SK-N-DZ (cell line): ENCODE measurements at regions not wholly inside any gene's neighbourhood (a gene's known extent, or its start where the extent isn't known, plus 50 kb on each side); places are given as distances from the start of the nearest gene placed in this dataset.
A peak's percentile ranks its signal among the peaks of the same experiment; 100 is the strongest.

Experiments used
- DNase-seq: peaks from one replicate; pipeline ENCODE4 v3.0.0-alpha.2; 2015; ENCODE audit warnings: low spot score

DNA sequence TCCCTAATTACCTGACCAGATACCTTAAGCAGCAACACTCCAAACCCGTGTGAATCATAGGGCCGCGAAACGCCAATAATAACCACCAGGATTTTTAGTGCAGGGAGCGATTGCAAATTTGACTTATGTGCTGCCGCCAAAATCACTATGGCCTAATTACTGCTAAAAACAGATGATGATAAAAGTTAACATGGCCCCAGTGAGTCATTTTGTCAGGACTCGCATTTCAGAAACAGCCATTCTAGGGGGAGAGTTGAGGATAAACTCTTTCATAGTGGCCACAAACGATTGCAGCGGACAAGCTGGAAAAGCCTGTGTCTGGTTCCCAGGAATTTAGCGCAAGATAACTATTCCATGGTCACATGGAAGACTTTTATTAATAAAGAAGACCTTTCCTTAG lies 103.4 kb downstream of the HLX start:
- no peak for DNase-seq

DNA sequence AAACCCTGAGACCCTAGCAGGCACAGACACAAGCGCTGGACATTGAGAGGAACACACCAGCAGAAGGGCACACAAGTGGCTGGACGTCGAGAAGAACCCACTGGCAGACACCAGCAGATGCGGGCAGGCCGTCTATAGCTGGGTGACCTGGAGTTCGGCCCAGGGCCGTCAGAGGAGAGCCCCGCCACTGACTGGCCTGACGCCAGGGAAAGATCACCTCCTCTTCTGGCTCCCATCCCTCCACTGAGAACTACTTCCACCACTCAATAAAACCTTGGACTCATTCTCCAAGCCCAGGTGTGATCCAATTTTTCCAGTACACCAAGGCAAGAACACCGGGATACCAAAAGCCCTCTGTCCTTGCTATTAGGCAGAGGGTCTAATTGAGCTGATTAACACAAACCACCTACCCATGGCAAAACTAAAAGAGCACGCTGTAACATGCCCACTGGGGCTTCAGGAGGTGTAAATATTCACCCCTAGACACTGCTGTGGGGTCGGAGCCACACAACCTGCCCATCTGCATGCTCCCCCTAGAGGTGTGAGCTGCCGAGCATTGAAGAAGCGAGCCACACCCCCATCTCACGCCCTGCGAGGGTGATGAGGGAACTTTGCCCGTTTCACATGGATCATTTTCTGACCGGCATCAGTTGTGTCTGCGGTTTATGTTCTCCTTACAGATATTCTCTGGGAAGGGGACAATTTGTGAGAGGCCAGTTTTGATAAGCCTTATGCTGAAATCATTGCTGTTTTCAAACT lies 104.8 kb downstream of the HLX start:
- no peak for DNase-seq

DNA sequence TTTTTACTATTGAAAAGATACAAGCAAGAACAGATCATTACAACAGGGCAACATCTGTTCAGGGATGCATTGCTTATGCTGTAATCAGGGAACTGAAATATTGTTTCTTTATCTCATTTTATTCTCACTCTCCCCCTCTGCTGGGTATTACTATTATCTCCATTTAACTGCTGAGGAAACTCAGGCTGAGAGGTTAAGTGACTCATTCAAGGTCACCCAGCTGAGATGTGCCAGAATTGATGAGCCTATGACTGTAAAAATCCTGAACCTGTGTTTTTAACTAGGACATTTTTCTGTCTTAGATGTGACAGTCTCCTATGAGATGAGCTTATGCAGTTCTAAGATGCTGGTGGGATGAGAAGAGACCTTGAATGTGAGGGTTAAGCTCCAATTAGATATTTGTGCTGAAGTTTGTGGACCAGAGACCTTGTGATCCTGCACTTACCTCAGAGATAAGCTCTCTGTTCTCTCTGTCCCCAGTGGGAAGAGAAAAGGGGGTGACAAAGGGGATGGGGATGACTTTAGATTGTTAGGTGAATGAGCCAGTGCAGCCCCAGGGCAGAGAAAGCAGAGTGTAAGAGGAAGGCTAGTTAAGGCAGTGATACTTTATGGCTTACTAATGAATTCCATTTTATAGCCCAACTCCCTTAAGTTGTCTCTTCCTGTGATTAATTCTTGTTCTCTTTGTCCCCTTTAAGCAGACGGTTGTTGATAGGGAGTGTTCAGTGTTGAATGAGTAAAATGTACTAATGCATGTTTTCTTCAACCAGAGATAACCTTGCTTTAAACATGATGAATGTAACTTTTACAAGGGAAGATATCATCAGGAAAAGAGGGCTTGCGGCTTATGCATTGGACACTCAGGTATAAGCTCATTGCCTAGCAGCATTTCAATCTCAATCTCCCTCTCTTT lies 111.4 kb downstream of the HLX start:
- peak; percentile 10 for DNase-seq

DNA sequence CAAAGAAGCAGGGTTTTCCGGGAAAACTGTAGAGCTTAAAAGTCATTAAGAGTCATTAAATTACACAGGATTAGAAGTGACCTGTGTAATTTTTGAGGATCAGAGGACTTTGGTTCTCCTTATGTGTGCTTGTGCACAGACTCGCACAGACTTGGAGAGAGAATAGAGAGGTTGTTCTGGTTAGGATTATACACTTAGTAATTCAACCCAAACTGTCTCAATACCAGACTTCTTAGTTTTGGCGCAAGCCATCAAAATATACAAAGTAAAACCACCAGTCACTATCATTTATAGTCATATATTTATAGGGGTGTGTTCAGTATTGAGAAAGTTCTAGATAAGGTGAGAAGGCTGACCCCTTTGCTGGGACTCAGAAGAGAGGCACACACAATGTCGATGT lies 112.3 kb downstream of the HLX start:
- DNase-seq: no peak

DNA sequence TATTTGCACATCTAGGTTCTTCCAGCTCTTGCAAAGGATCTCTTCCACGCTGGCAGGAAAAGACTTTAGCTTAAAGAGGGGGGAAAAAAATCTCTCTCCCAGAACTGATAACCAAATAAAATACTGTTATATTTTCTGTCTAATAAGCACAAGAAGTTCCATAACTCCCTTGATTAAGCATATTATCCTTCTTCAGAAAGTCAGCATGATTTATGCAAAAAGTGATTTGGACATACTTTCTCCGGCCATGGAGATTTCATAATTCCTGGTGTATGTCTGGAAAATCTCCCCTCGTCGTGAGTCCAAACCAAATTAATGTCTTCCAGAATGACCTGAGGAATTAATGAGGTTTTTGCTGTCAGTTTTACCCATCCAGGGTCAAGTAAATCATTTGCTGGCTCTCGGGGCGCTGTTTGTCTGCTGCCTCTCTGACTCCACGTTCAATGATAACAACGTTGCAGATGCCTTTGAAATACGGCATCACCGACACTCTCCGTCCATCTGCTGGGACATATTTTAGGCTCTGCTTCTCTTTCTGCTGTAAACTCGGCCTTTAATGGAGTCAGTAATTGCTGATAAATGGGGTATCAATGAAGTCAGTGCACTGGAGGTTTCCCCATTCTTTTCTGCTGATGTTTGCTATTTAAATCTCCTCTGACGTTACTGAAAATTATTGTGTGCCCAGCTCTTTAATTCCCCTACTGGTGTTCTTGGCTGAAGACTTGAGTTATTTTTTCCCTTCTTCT lies 112.9 kb downstream of the HLX start:
- DNase-seq: peak; percentile 44

DNA sequence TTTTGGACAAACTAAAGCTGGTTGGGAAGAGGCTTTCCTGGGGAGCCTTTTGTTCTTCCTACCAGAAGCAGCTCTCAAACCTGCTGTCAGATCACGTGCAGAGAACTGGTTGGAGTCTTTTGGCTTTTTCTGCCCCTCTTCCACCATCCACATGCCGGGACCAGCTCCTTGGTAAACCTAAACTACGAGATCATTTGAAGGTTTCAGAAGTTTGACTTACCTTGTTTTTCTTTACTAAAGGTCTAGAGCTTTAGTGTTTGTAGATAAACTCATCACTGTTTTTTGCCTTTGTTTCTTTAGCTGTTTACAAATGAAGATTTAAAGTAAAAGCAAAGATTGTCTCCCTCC lies 113.4 kb downstream of the HLX start:
- no peak for DNase-seq

DNA sequence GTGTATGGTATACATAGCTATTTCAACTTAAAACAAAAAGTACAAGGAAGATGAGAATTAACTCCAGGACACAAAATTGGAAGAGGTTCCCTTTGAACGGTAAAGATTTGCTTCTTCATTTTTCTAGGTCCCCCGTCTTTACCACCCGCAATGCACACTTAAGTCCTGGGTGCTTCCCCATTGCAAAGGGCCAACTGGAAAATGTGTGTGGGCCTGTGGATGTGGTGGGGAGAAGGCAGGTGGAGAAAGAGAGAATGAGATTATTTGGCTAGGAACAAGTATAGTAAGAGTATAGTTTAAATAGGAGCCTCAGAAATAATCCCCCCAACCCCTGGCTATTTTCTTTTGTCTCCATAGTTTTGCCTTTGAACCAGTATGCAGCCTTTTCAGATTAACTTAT lies 115.4 kb downstream of the HLX start:
- no peak for DNase-seq

DNA sequence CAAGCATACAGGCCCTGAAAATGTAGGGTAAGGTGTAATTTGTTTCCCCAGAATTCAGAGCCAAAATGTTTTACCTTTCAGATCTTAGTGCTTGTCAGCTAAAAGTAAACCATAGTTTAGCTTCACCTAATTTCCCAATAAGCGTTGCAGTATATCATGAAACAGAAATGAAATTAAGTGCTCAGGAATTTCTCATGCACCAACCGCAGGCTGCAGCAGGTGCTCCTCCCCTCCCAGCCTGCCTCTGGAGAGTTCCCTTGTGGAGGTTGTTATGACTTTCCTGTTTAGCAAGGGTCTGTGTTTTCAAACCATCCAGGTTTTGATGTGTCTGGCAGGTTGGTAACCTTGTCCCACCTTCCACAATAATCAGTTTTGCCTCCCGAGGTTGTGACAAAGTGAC lies 118.5 kb downstream of the HLX start:
- no peak for DNase-seq

DNA sequence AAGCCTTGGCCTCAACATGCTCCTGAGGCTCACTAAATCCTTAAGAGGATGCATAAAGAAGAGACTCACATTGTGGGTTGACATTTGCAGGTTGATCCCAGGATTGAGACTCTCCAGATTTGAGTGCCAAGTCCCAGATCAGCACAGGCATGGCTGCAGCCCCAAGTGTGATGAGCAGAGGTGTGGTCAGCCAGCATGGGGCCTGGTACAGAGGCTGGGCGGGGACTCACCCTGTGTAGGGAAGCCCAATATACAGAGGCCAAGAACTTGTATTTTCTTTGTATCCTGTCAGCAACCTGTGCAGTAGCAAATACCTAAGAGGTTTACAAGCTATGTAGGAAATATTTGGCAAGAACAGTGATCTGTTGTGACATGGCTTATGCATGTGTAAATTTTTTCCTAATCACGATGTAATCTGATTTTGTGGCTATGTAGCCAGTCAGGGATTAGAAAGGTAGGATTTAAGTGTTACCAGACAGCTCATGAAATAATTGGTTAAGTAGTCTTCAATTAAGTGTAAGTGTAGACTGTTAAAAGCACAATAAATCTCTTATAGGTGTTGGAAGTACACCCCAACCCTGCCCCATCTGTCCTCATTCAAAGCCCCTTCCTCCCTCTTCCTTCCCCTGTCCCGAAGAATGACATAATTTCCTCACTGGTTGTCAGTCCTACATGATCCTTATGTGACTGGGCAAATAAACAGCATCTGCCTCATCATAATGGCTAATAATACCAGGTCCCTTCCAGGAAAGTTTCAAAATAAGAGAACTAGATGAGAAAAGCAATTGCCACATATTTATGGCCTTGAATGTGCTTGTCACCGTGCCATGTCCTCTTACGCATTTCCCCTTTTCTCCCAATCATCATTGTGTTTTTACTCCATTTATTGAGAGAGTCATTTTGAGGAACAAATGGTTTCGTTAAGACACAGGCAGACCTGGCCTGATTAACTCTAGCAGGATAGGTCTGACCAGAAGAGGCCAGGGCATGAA lies 120.9 kb downstream of the HLX start:
- DNase-seq: no peak

DNA sequence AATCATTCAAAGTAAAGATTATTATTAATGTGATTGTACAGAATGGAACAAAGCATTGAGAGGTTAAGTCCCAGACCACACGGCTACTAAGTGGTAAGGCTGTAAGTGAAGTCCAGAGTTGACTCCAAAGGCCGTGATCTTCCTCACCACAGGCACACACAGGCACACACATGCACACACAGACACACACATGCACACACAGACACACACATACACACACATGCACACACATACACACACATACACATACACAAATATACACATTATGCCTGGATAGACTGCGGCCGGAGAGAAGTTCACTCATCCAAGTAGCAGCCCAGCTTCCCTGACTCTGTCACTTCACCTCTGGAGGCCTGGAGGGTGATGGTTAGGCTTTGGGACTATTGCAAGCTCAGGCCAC lies 121.9 kb downstream of the HLX start:
- DNase-seq: no peak

DNA sequence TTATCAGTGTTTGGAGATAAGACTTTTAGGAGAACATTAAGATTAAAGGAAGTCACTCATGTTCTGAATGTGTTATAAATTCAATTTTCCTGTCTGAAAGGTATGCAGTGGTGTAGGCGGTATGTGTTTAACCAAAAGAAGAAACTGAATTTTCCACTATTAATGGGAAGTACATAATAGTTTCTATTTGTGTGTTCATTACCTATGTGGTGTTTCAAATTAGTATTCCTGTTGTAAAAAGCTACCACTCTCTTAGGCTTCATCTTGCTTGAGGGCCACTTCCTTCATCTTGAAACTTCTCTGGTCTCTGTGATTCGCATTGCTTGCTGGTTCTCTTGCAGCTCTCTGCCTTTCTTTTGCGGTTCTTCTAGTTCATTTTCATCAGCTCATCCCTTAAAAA lies 123.4 kb downstream of the HLX start:
- DNase-seq: no peak

DNA sequence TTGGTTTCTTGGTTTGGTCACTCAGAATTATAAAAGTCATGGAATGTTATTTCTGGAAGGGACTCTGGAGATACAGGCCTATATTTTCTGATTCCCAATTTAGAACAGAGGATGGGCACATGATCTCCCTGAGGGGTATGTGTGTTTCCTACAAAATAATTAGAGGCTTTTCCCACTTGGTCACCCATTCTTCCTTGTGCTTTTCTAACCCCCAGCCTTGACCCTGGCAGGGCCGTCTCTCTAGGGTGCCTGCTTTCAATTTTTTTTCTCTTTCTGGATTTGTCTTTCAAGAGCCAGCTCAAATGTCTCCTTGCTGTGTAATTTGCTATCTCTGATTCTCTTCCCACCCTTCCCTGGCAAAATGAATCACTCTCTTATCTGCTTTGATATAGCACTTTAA lies 131.9 kb downstream of the HLX start:
- DNase-seq: no peak

DNA sequence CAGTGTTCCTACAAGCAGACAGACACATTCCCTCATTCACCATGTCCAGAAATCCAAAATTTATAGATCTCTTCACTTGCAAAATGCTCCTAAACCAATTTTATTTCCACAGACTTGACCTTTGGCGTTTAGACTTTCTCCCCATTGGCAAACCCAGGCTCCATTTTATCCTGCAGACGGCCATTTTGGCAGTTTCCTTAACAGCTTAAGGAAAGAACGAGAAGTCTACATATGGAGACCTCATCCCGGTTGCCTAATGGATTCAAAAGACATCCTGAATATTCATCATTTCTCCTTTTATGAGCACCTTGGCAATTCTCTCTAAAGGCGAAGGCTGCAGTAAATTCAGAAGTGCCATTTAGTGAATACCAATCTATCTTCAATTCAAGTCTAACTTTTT lies 132.9 kb downstream of the HLX start:
- DNase-seq: peak; percentile 16

DNA sequence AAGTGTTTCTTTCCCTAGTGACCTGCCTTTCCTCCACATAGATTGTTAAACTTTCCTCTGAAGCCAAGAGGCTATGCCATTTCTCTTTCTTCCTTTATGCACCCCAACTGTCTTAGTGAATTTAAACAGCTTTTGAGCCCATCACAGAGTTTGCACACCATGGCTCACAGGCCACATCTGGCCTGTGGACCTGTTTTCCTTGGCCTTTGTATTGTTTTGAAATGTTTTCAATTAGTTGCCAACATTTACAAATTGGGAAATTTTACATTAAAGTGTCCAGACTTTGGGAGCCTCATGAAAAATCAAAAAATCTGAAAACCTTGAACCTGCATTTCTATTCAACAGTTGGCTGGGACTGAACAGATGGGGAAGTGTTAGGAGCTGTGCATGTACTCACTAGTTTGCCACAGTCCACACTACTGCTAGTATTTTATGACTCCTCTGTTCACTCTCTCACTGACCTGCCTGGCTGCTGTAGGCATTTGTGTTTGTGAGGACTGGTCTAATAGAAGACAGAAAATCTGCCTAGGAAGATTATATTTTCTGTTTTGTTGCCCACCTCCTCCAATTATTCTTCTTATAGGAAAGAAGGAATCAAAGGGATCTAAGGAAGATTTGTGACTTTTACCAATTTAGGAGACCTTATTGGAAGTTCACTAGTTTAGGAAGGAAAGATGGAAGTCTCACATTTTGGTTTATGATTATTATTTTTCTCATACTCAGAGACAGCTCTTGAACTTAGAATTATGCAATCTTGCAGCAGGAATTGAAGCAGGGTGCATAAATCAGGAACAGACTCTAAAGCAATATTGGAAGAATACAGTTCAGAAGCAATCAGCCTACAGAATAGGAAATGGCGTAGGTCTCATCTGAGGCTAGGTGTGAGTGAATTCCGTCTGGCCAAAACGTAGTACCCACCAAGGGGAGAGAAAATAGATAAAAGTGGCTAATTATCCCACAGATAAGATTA lies 134.7 kb downstream of the HLX start:
- DNase-seq: no peak

DNA sequence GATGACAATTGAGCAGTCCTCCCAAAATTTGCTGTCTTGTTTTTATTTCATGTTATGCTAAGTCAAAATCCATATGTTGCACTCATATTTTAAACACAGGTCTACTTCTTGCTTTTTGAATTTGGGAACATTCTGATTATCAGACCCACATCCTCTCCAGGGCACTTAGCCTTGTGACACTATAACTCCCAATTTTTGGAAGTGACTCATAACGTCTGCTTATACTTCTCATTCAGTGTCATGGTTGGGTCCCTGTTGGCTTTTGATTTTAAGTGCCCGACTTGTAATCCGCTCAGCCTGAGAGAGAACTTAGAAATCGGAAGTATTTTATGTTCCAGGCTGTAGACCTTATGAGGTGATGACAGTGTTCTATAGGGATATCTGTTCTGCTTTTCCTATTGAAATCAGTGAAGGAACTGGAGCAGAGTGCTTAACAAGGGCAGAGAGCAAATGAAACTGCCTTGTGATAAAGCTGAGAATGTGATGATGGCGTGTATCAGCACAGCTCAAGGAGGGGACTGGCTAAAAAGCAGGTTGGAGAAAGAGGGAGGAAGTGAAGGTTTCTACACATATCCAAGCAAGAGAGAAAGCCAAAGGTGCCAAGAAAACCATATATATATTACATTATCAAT lies 136.0 kb downstream of the HLX start:
- no peak for DNase-seq

DNA sequence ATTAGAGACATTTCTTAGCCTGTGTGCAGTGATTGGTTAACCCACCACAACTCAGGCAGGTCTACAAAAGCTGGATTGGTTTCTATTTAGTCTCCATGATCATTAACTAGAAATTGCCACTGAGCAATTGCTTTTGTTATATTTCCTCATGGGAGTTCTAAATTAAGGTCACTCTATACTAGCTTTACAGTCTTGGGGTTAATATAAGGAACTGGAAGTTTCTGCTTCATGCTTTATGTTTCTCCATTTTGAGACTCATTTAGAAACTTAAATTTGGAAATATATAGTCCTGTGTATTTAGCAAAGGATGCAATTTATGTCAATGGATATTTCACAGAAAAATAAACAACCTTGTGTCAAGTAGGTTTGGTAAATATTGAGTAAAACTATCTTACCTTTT lies 137.5 kb downstream of the HLX start:
- no peak for DNase-seq

DNA sequence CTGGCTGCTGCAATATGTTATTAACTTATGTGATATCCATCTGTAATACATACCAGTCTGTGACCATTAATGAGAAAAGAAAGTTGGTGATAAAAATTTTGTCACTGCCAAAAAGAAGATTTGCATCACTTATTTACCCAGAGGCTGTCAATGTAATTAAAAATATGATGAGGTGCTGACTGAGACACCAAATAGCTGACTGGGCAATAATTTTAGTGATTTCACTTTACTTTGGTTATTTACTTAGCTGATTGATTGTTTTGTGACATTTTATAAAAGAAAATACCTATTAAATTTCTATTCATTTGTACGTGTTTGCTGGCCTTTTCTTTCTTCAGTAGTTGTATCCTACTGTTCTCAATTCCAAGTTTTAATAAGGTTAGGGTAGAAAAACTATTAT lies 139.2 kb downstream of the HLX start:
- DNase-seq: no peak

DNA sequence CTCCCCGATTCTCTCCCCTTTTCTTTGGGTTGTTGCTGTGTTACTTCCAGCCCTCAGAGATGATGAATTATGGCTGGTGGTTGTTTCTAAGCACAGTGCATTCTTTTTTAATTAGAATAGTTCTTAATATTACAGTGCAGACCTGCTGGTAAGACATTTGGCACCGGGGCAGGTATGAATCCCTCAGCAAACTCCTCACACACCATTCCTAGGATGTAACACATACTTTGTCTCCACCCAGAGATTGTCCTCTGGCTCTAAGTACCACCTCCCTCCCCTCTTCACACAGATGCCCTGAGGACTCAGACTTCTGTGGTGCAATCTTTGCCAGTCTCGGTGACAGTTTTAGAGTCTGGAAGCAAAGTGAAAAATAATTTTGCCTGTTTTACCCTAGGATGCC lies 143.1 kb downstream of the HLX start:
- DNase-seq: no peak

DNA sequence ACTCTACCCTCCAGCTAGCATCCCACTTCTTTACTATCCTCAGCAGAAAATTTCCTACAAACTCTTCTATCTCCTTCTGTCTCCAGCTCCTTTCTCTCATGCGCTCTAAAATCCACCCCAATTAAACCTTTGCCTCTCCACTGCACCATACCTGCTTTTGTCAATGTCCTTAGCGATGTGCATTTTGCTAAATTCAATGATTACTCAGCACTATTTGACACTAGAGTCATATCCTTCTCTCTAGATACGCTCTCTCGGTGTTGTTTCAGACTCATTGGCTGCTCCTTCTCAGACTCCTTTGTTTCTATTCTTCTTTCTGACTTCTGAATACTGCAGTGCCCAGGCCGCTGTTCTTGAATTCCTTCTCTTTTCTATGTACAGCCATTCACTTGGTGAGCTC lies 144.2 kb downstream of the HLX start:
- no peak for DNase-seq

DNA sequence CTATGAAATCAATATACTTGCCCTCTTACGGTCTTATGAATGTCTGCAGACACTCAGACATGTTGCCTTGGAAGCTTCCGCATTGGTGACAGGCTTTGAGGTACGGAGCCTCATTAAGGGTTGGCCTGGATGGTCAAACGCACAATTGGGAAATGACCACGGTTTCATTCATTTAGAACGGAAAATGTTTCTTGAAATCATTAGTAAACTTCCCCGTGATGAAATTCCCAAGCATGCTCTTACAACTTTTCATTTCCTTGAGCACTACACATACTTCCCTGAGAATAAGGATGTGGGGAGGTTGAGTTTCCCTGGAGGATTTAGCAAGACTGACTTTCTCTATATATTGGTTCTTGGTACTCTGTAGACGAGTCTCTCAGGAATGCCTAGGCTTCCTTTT lies 146.3 kb downstream of the HLX start:
- DNase-seq: no peak
